HUDEP-2 (cell line): ENCODE measurements at regions not wholly inside any gene's neighbourhood (a gene's known extent, or its start where the extent isn't known, plus 50 kb on each side); places are given as distances from the start of the nearest gene placed in this dataset.
"Not testable (repeated sequence)": the region's sequence is repeated elsewhere in the genome, so short reads cannot be mapped to it uniquely, and the experiment has no call there.

ENCODE experiments used
- DNase-seq, 76 experiments: peaks; one replicate each; lab custom pipeline; 2025; ENCODE audit not compliant: unreplicated experiment in 76 of 76; lab: John Stamatoyannopoulos, UW

DNA sequence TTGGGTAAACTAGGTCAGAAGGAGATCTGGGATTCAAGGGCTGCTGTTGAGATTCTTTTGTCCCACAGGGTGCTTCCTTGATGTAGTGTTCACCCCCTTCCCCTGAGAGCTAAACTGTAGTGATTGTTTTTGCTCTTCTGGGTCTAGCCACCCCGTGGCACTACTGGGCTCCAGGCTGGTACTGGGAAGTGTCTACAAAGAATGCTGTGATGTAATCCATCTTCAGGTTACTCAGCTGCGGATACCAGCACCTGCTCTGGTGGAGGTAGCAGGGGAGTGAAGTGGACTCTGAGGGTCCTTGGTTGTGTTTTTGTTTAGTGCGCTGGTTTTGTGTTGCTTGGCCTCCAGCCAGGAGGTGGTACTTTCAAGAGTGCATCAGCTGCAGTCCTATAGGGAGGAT lies 365.5 kb downstream of the ZNF674 start:
- DNase-seq, result no peak

DNA sequence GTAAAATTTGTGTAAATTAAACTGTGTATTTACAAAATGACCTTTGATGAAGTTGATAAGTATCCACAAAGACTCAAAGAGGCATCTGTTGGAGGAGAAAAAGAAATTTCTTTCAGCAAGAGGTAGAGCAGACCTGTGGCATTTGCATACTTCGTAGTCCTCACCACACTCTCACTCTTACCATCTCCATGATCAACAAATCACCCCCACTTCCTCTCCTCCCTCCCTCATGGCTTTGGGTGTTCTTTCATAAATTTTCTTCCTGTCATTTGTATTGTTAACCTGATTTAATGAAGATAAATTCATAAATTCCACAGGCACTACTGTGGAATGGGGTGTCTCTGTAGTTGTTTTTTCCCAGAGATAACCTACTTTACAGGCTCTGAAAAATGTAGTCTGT lies 366.5 kb downstream of the ZNF674 start:
- DNase-seq, result no peak

DNA sequence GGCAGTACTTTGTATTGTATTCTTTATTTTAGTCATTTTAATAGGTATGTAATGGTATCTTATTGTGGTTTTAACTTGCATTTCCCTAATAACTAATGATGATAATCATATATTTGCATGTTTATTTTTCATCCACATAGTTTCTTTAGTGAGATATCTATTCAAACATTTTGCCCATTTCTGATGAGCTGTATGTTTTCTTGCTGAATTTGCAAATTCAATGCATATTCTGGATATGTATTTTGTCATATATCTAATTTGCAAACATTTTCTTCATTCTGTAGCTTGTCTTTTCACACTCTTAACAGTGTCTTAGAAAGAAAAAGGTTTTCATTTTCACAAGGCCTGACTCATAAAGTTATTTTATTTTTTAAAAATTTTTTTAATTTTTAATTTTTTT lies 372.1 kb downstream of the ZNF674 start:
- no peak for DNase-seq

DNA sequence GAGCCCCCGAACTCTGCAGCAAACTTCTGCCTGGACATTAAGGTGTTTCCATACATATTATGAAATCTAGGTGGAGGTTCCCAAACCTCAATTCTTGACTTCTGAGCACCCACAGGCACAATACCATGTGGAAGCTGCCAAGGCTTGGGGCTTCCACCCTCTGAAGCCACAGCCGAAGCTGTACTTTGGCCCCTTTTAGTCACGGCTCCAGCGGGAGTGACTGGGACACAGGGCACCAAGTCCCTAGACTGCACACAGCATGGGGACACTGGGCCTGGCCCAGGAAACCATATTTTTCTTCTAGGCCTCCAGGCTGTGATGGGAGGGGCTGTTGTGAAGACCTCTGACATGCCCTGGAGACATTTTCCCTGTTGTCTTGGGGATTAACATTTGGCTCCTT lies 373.8 kb downstream of the ZNF674 start:
- not testable (repeated sequence) for DNase-seq

DNA sequence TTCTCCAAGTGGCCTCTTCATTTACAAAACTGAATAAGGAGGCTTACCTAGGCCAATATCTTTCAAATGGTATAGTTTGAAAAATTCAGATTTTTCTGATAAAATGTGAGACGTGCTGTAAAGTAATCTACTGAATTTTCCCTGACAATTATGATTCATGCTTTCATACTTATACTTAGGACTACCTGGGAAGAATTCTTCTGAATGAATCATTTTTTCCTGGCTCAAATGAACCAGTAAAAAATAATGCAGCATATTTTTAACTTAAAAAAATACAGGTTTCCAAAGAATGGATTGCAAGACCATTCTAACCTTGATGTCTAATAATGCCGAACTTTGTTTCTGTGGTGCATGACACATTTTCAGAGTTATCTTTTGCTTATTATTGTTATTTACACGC lies 375.4 kb downstream of the ZNF674 start:
- no peak for DNase-seq

DNA sequence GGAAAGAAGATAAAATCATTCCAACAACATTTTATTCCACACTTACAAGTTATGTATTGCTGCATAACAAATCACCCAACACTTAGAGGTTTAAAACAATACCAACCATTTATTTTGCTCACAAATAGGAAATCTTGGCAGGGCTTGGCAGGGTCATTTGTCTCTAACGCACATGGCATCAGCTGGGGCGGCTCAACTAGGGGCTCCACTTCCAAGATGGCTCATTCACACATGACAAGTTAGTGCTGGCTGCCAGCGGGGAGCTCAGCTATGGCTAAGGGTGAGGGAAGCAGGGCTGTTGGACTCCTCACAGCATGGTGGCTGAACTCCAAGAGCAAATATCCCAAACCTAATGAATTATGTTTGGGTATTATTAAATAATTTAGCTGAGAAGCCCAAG lies 377.0 kb downstream of the ZNF674 start:
- no peak for DNase-seq

DNA sequence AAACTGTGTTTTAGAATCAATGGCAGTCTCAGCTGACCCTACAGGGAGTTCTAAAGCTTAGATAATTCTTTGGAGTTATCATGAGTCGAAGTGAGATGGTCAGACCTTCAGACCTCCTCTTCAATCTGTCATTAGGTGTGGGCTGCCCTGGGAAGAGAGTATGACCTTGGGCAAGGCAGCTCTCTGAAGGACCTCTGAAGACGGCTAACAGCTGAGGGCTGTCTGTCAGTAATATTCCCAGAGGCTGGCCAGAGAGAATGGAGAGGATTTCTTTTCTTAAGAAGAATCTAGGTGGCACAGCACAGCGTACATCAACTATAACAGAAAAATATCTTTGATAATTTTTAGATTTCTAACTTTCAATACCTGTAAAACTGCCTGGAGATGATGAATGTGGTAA lies 379.4 kb downstream of the ZNF674 start:
- no peak for DNase-seq

DNA sequence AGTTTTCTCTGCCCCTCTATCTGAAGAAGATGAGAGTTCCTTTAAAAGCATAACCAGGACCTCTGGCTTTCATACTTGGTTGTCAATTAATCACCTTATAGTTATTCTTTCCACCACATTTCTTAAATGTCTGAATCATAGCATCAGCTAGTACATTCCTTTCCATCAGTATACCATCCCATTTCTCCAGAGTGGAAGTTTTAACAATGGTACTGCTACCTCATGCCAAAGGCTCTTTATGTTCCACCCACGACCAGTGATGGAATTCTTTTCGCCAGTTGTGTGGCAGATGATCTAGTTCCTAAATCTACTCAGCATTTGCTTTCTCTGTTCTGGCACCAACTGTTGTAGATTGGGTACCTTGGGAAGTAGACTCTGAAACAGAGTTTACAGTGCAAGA lies 379.8 kb downstream of the ZNF674 start:
- no peak for DNase-seq

DNA sequence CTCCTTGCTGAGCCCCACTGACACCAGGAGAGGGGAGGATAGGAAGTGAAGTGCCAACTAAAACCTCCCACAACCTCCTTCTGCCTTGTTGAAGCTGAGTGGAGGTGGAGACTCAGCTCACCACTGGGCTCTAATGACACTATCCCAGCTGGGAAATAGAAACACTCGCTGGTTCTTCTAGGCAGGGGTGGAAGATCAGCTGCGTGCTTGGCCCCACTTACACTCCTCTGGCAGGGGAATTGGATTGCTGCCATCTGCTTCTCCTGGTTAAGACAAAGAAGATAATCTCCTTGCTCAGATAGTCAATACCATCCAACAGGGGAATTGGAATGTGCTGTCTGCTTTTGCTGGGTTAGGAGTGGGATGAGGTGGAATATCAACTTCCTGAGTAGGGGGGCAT lies 392.5 kb downstream of the ZNF674 start:
- no peak for DNase-seq

DNA sequence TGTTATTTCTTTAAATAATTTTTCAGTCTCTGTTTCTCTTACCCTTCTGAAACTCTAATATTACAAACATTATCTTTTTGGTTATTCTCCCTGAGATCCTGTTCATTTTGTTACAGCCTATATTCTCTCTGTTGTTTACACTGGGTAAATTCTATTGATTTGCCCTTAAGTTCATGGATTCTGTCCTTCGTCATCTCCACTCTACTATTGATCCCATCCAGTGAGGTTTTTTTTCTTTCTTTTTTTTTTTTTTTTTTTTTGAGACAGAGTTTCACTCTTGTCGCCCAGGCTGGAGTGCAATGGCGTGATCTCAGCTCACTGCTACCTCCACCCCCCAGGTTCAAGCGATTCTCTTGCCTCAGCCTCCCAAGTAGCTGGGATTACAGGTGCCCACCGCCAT lies 393.9 kb downstream of the ZNF674 start:
- not testable (repeated sequence) for DNase-seq

DNA sequence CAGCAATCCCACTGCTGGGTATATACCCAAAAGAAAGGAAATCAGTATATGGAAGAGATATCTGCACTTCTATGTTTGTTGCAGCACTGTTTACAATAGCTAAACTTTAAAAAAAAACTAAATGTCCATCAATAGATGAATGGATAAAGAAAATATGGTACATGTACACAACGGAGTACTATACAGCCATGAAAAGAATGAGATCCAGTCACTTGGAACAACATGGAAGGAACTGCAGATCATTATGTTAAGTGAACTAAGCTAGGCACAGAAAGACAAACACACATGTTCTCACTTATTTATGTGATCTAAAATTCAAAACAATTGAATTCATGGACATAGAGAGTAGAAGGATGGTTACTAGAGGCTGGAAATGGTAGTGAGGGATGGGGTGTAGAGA lies 400.7 kb downstream of the ZNF674 start:
- no peak for DNase-seq

DNA sequence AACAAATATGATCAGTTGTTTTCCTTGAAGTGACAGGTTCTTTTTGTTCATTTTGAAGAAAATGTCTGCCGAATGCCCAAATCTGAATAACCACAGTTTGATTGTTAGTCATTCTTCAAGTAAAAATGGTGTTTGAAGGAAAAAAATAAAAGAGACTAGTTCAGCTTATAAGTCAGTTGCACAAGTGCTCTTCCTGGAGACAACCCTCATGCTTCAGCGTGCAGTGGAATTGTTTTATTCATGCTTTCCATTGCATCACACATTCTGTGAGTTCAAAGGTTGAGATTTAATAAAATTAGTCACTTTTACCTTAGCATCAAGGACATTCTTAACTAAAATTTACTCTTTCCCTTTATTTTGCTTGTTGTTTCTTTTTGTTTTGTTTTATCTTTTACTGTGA lies 404.9 kb downstream of the ZNF674 start:
- no peak for DNase-seq

DNA sequence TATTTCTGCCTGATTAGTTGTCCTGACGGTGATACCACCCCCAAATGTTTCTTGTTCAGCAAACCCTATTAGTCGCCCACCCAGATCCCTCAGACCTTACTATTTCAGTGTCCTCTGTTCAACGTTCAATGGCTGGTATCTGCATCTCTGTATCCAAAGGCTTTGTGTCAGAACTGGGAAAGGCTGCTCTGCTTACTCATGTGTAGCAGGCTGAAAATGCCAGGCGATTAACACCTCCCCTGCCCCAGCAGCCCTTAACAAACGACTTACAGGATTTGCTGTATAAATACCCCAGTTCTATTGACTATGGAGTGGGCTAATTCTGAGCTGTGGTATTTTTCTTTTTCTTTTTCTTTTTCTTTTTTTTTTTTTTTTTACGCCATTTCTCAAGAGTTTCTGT lies 415.0 kb downstream of the ZNF674 start:
- DNase-seq, result no peak

DNA sequence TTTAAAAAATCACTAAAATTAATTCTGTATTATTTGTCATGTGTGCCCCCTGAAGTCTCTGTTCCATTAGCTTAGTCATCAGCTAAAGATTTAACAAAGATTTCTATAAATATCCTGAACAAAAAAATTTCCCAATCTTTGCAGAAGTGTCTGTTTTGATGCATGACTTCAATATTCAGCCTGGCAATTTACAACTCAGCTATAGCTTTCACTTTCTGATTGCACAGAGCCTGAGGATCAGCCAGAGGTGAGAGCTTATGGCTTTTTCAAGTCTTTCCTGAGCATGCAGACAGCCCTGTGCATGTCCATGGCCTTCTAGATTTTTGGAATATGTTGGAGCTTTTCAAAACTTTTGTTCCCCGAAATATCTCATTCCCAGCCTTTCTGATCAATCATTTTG lies 420.1 kb downstream of the ZNF674 start:
- no peak for DNase-seq

DNA sequence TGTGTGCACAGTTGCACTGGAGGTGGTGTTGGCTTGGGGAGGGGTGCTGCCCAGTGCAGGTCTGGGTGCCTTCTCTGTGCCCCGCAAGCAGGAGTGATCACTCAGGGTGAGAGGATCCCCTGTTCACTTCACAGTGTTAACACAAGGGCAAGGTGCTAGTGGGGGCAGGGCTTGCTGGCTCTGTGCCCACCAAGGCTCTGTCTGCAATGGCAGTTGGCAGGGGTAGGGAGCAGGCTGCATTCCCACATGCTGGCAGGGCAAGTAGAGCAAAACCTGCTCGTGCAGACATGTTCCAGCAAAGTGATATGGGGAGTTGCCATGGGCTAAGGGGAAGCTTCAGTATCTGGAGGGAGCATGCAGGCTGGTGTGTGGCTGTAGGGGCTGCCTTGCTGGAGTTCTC lies 428.0 kb downstream of the ZNF674 start:
- DNase-seq, result no peak

DNA sequence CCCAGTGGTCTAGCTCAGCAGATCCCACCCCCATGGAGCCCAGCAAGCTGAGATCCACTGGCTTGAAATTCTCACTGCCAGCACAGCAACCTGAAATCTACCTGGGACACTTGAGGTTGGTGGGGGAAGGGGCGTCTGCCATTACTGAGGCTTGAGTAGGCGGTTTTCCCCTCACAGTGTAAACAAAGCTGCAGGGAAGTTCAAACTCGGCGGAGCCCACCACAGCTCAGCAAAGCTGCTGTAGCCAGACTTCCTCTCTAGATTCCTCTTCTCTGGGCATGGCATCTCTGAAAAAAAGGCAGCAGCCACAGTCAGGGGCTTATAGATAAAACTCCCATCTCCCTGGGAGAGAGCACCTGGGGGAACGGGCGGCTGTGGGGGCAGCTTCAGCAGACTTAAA lies 457.9 kb downstream of the ZNF674 start:
- DNase-seq, result not testable (repeated sequence)

DNA sequence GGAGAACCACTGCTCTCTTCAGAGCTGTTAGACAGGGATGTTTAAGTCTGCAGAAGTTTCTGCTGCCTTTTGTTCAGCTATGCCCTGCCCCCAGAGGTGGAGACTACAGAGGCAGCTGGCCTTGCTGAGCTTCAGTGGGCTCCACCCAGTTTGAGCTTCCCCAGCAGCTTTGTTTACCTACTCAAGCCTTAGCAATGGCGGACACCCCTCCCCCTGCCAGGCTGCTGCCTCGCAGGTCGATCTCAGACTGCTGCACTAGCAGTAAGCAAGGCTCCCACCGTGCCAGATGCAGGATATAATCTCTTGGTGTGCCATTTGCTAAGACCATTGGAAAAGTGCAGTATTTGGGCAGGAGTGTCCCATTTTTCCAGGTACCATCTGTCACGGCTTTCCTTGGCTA lies 465.1 kb downstream of the ZNF674 start:
- not testable (repeated sequence) for DNase-seq

DNA sequence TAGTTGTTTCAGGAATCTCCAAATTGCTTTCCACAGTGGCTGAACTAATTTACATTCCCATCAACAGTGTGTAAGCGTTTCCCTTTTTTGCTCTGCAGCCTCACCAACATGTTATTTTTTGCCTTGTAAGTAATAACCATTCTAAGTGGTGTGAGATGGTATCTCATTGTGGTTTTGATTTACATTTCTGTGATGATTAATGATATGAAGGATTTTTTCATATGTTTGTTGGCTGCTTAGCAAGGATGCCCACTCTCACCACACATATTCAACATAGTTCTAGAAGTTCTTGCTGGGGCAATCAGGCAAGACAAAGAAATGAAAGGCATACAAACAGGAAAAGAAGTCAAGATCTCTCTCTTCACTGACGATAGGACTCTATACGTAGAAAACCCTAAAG lies 472.4 kb downstream of the ZNF674 start:
- DNase-seq, result no peak

DNA sequence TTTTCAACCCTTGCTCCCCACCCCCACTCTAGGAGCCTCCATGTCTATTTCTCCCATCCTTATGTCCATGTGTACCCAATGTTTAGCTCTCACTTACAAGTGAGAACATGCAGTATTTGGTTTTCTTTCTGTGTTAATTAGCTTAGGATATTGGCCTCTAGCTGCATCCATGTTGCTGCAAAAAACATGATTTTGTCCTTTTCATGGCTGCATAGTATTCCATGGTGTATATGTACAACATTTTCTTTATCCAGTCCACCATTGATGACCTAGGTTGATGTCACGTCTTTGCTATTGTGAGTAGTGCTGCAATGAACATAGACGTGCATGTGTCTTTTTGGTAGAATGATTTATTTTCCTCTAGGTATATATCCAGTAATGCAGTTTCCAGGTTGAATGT lies 472.8 kb downstream of the ZNF674 start:
- no peak for DNase-seq

DNA sequence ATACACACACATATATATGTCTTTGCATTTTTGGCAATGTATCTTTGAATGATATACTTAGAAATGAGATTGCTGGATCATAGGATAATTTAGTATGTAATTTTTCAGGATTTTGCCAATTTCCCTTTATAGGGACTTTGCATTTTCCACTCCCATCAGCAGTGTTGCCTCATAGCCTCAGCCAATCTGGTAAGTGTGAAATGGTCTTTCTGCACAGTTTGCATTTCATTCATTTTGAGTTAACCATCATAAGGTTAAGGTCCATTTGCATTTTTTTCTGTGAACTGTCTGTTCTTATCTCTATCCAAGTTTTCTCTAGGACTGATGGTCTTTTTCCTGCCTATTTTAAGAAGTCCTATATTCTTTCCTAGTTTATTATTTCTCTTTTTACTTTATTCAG lies 474.8 kb downstream of the ZNF674 start:
- DNase-seq, result no peak

DNA sequence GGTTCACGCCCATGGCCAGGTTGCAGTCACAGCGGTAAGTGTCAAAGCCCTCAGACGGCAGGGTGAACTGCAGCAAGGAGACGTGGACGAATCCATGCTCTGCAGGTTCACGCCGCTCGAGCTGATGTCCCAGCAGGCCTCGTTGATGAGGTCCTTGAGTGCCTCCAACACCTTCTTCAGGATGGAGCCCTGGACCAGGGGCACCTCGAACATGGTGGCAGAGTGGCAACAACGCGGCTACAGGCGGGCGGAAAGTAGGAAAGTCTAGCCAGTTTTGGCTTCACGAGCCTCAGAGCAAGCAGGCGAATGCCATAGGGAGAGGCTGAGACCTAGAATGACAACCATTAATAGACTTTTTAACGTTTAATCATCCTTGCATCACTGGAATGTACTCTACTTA lies 485.9 kb downstream of the ZNF674 start:
- no peak for DNase-seq

DNA sequence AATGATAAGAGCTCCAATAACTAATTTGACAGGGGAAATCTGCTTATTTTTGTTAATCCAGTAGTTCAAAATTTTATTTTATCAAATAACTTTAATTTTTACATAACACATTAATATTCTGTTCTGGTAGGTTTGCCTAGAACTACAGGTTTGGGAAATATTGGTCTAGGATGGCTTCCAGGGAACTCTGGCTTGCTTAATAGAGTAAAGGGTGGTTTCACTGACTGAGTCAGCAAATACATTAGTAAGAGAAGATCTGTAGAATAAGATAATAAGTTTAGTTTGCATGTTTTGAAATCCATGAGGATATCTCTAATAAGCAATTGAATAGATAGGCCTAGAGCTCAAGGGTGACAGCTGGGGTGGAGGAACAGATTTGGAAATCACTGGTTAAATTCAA lies 500.7 kb downstream of the ZNF674 start:
- no peak for DNase-seq

DNA sequence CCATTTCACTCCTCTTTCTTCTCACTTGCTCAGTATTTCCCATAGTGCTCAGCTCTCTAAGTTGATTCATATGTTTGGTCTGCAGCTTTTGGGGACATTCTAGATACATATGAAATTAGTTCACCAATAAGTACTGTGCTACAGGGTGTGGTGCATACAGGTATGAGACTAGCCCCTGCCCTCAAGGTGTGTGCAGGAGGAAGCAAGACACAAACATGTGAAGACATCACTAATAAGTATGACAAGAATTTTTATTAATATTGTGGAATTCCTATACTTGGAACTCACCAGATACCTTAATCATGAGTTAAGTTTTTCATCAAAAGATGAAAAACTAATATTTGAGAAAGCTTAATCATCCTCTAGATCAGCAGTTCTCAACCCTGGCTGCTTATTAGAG lies 505.2 kb downstream of the ZNF674 start:
- DNase-seq, result no peak

DNA sequence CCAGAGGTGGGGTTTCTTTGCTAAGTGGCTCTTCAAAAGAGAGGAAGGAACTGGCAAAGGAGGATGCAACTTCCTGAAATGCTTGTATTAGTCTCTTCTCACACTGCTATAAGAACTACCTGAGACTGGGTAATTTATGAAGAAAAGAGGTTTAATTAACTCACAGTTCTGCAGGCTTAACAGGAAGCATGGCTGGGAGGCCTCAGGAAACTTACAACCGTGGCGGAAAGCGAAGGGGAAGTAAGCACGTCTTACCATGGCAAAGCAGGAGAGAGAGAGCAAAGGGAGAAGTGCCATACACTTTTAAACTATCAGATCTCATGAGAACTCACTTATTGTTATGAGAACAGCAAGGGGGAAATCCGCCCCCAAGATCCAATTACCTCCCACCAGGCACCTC lies 505.7 kb downstream of the ZNF674 start:
- no peak for DNase-seq
